A549 (cell line): ENCODE measurements at regions not wholly inside any gene's neighbourhood (a gene's known extent, or its start where the extent isn't known, plus 50 kb on each side); places are given as distances from the start of the nearest gene placed in this dataset.

Experiments used
- ATAC-seq, 2 experiments: fragments of 200-7000 bp in 1 of 2; fragments of >200 bp in 1 of 2; cut with Nextera tagmentation in 1 of 2; cut with Tn5 transposase in 1 of 2; 3 replicates each; pipeline versions ENCODE4 v1.8.0 to v1.9.1; 2018 to 2020; ENCODE audit warnings: mild to moderate bottlenecking in 1 of 2, moderate library complexity in 1 of 2
- CTCF ChIA-PET: fragments of 300-600 bp; sonication (Branson Sonifier 250); formaldehyde crosslinking; extraction: SDS; loops from one replicate; lab custom pipeline; 2021; ENCODE audit warnings: antibody characterized with exemption, inconsistent platforms; lab: Yijun Ruan, JAX
- POLR2A ChIA-PET: fragments of 350-600 bp; formaldehyde crosslinking; extraction: SDS; loops from one replicate; lab custom pipeline; 2021; ENCODE audit warnings: antibody characterized with exemption, inconsistent platforms; lab: Yijun Ruan, JAX
- DNase-seq, 2 experiments: peaks; one replicate each; pipeline versions ENCODE4 v3.0.0 to v3.0.0-alpha.2; 2011 to 2016; ENCODE audit warnings: low read depth in 1 of 2, low spot score in 1 of 2
- FAIRE-seq: peaks from 2 replicates; lab custom pipeline; 2011; peaks lifted over from hg19 to GRCh38; lab: Jason Lieb, UNC
- H3K27ac ChIP-seq, 2 experiments: fragments of >200 bp; sonication (Bioruptor Twin); formaldehyde crosslinking; 3 replicates each; pipeline ENCODE4 v1.5.1; 2016 to 2017
- H3K4me1 ChIP-seq: fragments of >200 bp; sonication (Bioruptor Twin); formaldehyde crosslinking; 3 replicates; pipeline ENCODE4 v1.6.1; 2016
- H3K4me2 ChIP-seq: fragments of >200 bp; sonication (Bioruptor Twin); formaldehyde crosslinking; 3 replicates; pipeline ENCODE4 v1.6.1; 2016
- H3K4me3 ChIP-seq: fragments of >200 bp; sonication (Bioruptor Twin); formaldehyde crosslinking; 3 replicates; pipeline ENCODE4 v1.5.1; 2016
- H3K9me3 ChIP-seq: fragments of >200 bp; sonication (Bioruptor Twin); formaldehyde crosslinking; 3 replicates; pipeline ENCODE4 v1.6.1; 2016
- ATOH8 ChIP-seq: fragments of 250-450 bp; sonication (Bioruptor Pico); IDR thresholded peaks from 2 replicates; pipeline ENCODE4 v1.5.0; 2020; ENCODE audit warnings: low read depth, mild to moderate bottlenecking, moderate library complexity
- BCL3 ChIP-seq: fragments of >200 bp; sonication (Bioruptor Twin); formaldehyde crosslinking; IDR thresholded peaks from 3 replicates; pipeline ENCODE4 v1.6.1; 2016
- CEBPB ChIP-seq, 2 experiments: fragments of >200 bp in 1 of 2; sonication (Bioruptor Twin) in 1 of 2; formaldehyde crosslinking in 1 of 2; IDR thresholded peaks; 2 replicates each; pipeline ENCODE4 v1.6.1; 2012 to 2016
- CHD2 ChIP-seq: fragments of 150-350 bp; IDR thresholded peaks from 2 replicates; pipeline ENCODE4 v1.6.1; 2014; ENCODE audit warnings: low read length; ENCODE audit not compliant: partially characterized antibody
- E2F6 ChIP-seq: IDR thresholded peaks from 2 replicates; pipeline ENCODE4 v1.6.1; 2012; ENCODE audit warnings: low read depth, borderline replicate concordance
- ESRRA ChIP-seq: fragments of 150-350 bp; IDR thresholded peaks from 2 replicates; pipeline ENCODE4 v1.6.1; 2014; ENCODE audit warnings: mild to moderate bottlenecking, low read length, borderline replicate concordance
- FOSB ChIP-seq: fragments of 250-450 bp; sonication (Bioruptor Pico); IDR thresholded peaks from 2 replicates; pipeline ENCODE4 v1.5.0; 2020; ENCODE audit warnings: mild to moderate bottlenecking, moderate library complexity
- HES2 ChIP-seq: fragments of >200 bp; sonication (Bioruptor Twin); formaldehyde crosslinking; IDR thresholded peaks from 2 replicates; pipeline ENCODE4 v1.6.1; 2016
- HEYL ChIP-seq: fragments of 250-450 bp; sonication (Bioruptor Pico); IDR thresholded peaks from 2 replicates; pipeline ENCODE4 v1.8.0; 2021; ENCODE audit warnings: mild to moderate bottlenecking, moderate library complexity
- HOXA7 ChIP-seq: fragments of 250-450 bp; sonication (Bioruptor Pico); IDR thresholded peaks from 2 replicates; pipeline ENCODE4 v1.5.0; 2020; ENCODE audit warnings: mild to moderate bottlenecking, moderate library complexity
- HOXB5 ChIP-seq: fragments of 250-450 bp; sonication (Bioruptor Pico); IDR thresholded peaks from 2 replicates; pipeline ENCODE4 v1.5.0; 2020; ENCODE audit warnings: mild to moderate bottlenecking, moderate library complexity
- JUN ChIP-seq, 2 experiments: fragments of >200 bp; sonication (Bioruptor Twin); formaldehyde crosslinking; IDR thresholded peaks; 2 replicates in 1 of 2; 3 replicates in 1 of 2; pipeline ENCODE4 v1.6.1; 2016 to 2017
- JUNB ChIP-seq: fragments of >200 bp; sonication (Bioruptor Twin); formaldehyde crosslinking; IDR thresholded peaks from 2 replicates; pipeline ENCODE4 v1.6.1; 2016
- NPAS2 ChIP-seq: fragments of 250-450 bp; sonication (Bioruptor Pico); IDR thresholded peaks from 2 replicates; pipeline ENCODE4 v1.8.0; 2022; ENCODE audit warnings: mild to moderate bottlenecking, moderate library complexity, borderline replicate concordance
- NR3C1 ChIP-seq: fragments of >200 bp; sonication (Bioruptor Twin); formaldehyde crosslinking; IDR thresholded peaks from 3 replicates; pipeline ENCODE4 v1.6.1; 2017
- PBX3 ChIP-seq: IDR thresholded peaks from 2 replicates; pipeline ENCODE4 v1.6.1; 2012
- PHF8 ChIP-seq: fragments of 200-600 bp; sonication (generic); IDR thresholded peaks from 2 replicates; pipeline ENCODE4 v1.6.1; 2016; ENCODE audit warnings: low read depth, mild to moderate bottlenecking, antibody characterized with exemption, moderate library complexity, borderline replicate concordance
- POLR2A ChIP-seq: IDR thresholded peaks from 2 replicates; pipeline ENCODE4 v1.6.1; 2012; ENCODE audit warnings: mild to moderate bottlenecking, low read length
- POLR2AphosphoS2 ChIP-seq: conservative IDR thresholded peaks from 2 replicates; pipeline ENCODE4 v1.6.1; 2012; ENCODE audit warnings: low read length, improper control_type of control experiment, inconsistent platforms
- RARB ChIP-seq: fragments of 250-450 bp; sonication (Bioruptor Pico); IDR thresholded peaks from 2 replicates; pipeline ENCODE4 v1.8.0; 2021; ENCODE audit warnings: mild to moderate bottlenecking, moderate library complexity
- RCOR1 ChIP-seq: fragments of 150-350 bp; IDR thresholded peaks from 2 replicates; pipeline ENCODE4 v1.6.1; 2014; ENCODE audit warnings: antibody characterized with exemption, low read length, low read depth
- REST ChIP-seq: fragments of 200-600 bp; sonication (generic); IDR thresholded peaks from 2 replicates; pipeline ENCODE4 v1.6.1; 2016; ENCODE audit warnings: antibody characterized with exemption, mild to moderate bottlenecking, moderate library complexity
- RFX5 ChIP-seq: fragments of 450-650 bp; IDR thresholded peaks from 2 replicates; pipeline ENCODE4 v1.7.1; 2014; ENCODE audit warnings: antibody characterized with exemption, mild to moderate bottlenecking, moderate library complexity
- RNF2 ChIP-seq: fragments of 200-600 bp; sonication (generic); IDR thresholded peaks from 2 replicates; pipeline ENCODE4 v1.6.1; 2016; ENCODE audit warnings: low read depth, mild to moderate bottlenecking, antibody characterized with exemption, moderate library complexity, borderline replicate concordance
- SREBF2 ChIP-seq: fragments of 450-650 bp; IDR thresholded peaks from 2 replicates; pipeline ENCODE4 v1.6.1; 2014; ENCODE audit warnings: mild to moderate bottlenecking, moderate library complexity
- TFCP2L1 ChIP-seq: fragments of 250-450 bp; sonication (Bioruptor Pico); IDR thresholded peaks from 2 replicates; pipeline ENCODE4 v1.5.0; 2021; ENCODE audit warnings: mild to moderate bottlenecking
- TP53 ChIP-seq: fragments of 250-450 bp; sonication (Bioruptor Pico); IDR thresholded peaks from 2 replicates; pipeline ENCODE4 v1.5.0; 2021; ENCODE audit warnings: mild to moderate bottlenecking, moderate library complexity
- USF2 ChIP-seq: fragments of 450-650 bp; IDR thresholded peaks from 2 replicates; pipeline ENCODE4 v1.6.1; 2014; ENCODE audit warnings: antibody characterized with exemption
- ZNF302 ChIP-seq: fragments of 250-450 bp; sonication (Bioruptor Pico); IDR thresholded peaks from 2 replicates; pipeline ENCODE4 v1.9.0; 2021; ENCODE audit warnings: inconsistent platforms, mild to moderate bottlenecking, moderate library complexity
- WGBS: methylation state at CpG from one replicate; pipeline ENCODE4 v1.1.6; 2017; ENCODE audit errors: missing lambda C conversion rate; 5-methylcytosine and 5-hydroxymethylcytosine counted together

- no peak overlapping the region for H3K4me3 ChIP-seq
- ChIA-PET CTCF (no interaction called here), POLR2A (no interaction called here)
- 15% methylated on average over 5 of the region's 5 CpGs for WGBS
- H3K27ac ChIP-seq, result no peak overlapping the region
- no peaks in the 10 kb centered on the region for H3K9me3 ChIP-seq
- H3K4me1 ChIP-seq, result no peaks in the 10 kb centered on the region
- H3K4me2 ChIP-seq, result no peak overlapping the region
- TF ChIP-seq PBX3 (no peak), FOSB (CRISPR knock-in tag) (no peak), JUN (IDR thresholded peaks at IDR 0.05) (no peak), ZNF302 (no peak), HOXB5 (CRISPR knock-in tag) (no peak), CEBPB (IDR thresholded peaks at IDR 0.05) (no peak), ESRRA (no peak), CHD2 (no peak), TP53 (CRISPR knock-in tag) (no peak), ATOH8 (no peak), BCL3 (no peak), NPAS2 (CRISPR knock-in tag) (no peak), SREBF2 (no peak), POLR2A (no peak), REST (no peak), JUNB (no peak), RCOR1 (no peak), USF2 (no peak)
- ATAC-seq (no peak), DNase-seq (no peak), FAIRE-seq (no peak)
Observed at GRCh38 chr18:27772081-27772480, 404.8 kb downstream of the CDH2 start.

GRCh38 chr18:27771571-27771970 is 405.4 kb downstream of the CDH2 start:
- no peak overlapping the region for H3K4me2 ChIP-seq
- no peak for DNase-seq
- ChIA-PET POLR2A (no interaction called here), CTCF (no interaction called here)
- no peak overlapping the region for H3K4me3 ChIP-seq
- TF ChIP-seq HOXA7 (CRISPR knock-in tag), result no peak
- TF ChIP-seq RFX5, result no peak
- no peak for TF ChIP-seq NPAS2 (CRISPR knock-in tag)
- no peak for TF ChIP-seq RNF2
- no peak for TF ChIP-seq HOXB5 (CRISPR knock-in tag)
- no peak for TF ChIP-seq JUNB
- no peak for TF ChIP-seq CHD2
- TF ChIP-seq RARB (CRISPR knock-in tag), result no peak
- no peak for TF ChIP-seq PBX3
- TF ChIP-seq ESRRA, result no peak
- no peak for TF ChIP-seq SREBF2
- TF ChIP-seq PHF8, result no peak
- no peak for TF ChIP-seq POLR2AphosphoS2
- no peak for TF ChIP-seq HES2
- no peak for TF ChIP-seq HEYL (CRISPR knock-in tag)
- no peak for TF ChIP-seq NR3C1
- no peak for TF ChIP-seq E2F6
- TF ChIP-seq TFCP2L1 (CRISPR knock-in tag), result no peak
- no peak for FAIRE-seq
- ATAC-seq, result no peak
- H3K4me1 ChIP-seq, result no peaks in the 10 kb centered on the region
- H3K27ac ChIP-seq, result no peak overlapping the region
- no peaks in the 10 kb centered on the region for H3K9me3 ChIP-seq
